ENCODE measurements at regions not wholly inside any gene's neighbourhood (a gene's known extent, or its start where the extent isn't known, plus 50 kb on each side); places are given as distances from the start of the nearest gene placed in this dataset.

- Histone ChIP-seq H3K27ac (no peak overlapping the region), H3K27me3 (no peaks in the 10 kb centered on the region), H3K4me1 (no peaks in the 10 kb centered on the region), H3K36me3 (no peaks in the 10 kb centered on the region), H3K4me3 (no peak overlapping the region), H3K9me3 (no peaks in the 10 kb centered on the region)
- DNase-seq (ENCODE audit: low spot score in 2 of 2): no peak
- 76 to 82% methylated on average over 2 of the region's 2 CpGs for WGBS, 2 donors
- TF ChIP-seq EP300 (IDR thresholded peaks at IDR 0.05) (no peak), POLR2A (IDR thresholded peaks at IDR 0.05) (no peak)
- TF ChIP-seq, protein P1, sequence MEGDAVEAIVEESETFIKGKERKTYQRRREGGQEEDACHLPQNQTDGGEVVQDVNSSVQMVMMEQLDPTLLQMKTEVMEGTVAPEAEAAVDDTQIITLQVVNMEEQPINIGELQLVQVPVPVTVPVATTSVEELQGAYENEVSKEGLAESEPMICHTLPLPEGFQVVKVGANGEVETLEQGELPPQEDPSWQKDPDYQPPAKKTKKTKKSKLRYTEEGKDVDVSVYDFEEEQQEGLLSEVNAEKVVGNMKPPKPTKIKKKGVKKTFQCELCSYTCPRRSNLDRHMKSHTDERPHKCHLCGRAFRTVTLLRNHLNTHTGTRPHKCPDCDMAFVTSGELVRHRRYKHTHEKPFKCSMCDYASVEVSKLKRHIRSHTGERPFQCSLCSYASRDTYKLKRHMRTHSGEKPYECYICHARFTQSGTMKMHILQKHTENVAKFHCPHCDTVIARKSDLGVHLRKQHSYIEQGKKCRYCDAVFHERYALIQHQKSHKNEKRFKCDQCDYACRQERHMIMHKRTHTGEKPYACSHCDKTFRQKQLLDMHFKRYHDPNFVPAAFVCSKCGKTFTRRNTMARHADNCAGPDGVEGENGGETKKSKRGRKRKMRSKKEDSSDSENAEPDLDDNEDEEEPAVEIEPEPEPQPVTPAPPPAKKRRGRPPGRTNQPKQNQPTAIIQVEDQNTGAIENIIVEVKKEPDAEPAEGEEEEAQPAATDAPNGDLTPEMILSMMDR (IDR thresholded peaks at IDR 0.05): no peak
These were observed 468.9 kb upstream of the LRFN5 start for GRCh38 chr14:41137741-41138140.

GRCh38 chr14:41130274-41130673 is 476.4 kb upstream of the LRFN5 start:
- WGBS, 2 donors: 79 to 86% methylated on average over 2 of the region's 2 CpGs
- DNase-seq (ENCODE audit: low spot score in 2 of 2): no peak
- TF ChIP-seq EP300 (IDR thresholded peaks at IDR 0.05) (no peak), POLR2A (IDR thresholded peaks at IDR 0.05) (no peak)
- TF ChIP-seq, protein P1 (IDR thresholded peaks at IDR 0.05): no peak
- Histone ChIP-seq H3K27ac (no peak overlapping the region), H3K4me3 (no peak overlapping the region), H3K27me3 (no peaks in the 10 kb centered on the region), H3K9me3 (no peaks in the 10 kb centered on the region), H3K4me1 (no peaks in the 10 kb centered on the region), H3K36me3 (no peaks in the 10 kb centered on the region)

- H3K27me3 ChIP-seq: no peaks in the 10 kb centered on the region
- no peaks in the 10 kb centered on the region for H3K9me3 ChIP-seq
- no peak overlapping the region for H3K4me3 ChIP-seq
- no peak overlapping the region for H3K27ac ChIP-seq
- H3K4me1 ChIP-seq: no peaks in the 10 kb centered on the region
- H3K36me3 ChIP-seq: no peaks in the 10 kb centered on the region
- TF ChIP-seq, protein P1 (IDR thresholded peaks at IDR 0.05): no peak
- TF ChIP-seq POLR2A (IDR thresholded peaks at IDR 0.05): no peak
- TF ChIP-seq EP300 (IDR thresholded peaks at IDR 0.05): no peak
- WGBS, 2 donors: 46 to 54% methylated on average over 4 of the region's 4 CpGs
- no peak for DNase-seq (ENCODE audit: low spot score in 2 of 2)
These were observed 486.3 kb upstream of the LRFN5 start for GRCh38 chr14:41120402-41120801.

- Histone ChIP-seq H3K4me3 (no peak overlapping the region), H3K36me3 (no peaks in the 10 kb centered on the region), H3K27me3 (no peaks in the 10 kb centered on the region), H3K27ac (no peak overlapping the region), H3K4me1 (no peaks in the 10 kb centered on the region), H3K9me3 (no peaks in the 10 kb centered on the region)
- WGBS, 2 donors: 80 to 88% methylated on average over 4 of the region's 4 CpGs
- no peak for DNase-seq (ENCODE audit: low spot score in 2 of 2)
- TF ChIP-seq EP300 (IDR thresholded peaks at IDR 0.05) (no peak), POLR2A (IDR thresholded peaks at IDR 0.05) (no peak)
- TF ChIP-seq, protein P1 (IDR thresholded peaks at IDR 0.05): no peak
These were observed 510.5 kb upstream of the LRFN5 start for GRCh38 chr14:41096131-41096530.

DNA sequence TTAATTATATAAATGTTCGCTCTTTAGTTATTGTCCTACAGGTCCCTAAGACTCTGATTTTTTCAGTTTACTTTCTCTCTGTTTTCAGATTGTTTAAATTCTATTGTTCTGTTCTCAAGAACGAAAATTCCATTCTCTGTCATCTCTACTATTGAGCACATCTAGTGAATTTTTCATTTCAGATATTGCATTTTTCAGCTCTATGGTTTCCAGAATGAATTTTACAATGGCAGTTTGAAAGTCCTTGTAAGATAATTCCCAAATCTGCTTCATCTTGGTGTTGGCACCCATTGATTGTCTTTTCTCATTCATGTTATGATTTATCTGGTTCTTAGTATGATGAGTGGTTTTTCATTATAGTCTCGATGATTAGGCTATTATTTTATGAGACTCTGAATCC is 519.6 kb upstream of the LRFN5 start:
- H3K9me3 ChIP-seq: peaks cover 0 to 21% (median 2%) of the 10 kb centered on the region in 4 donors
- DNase-seq (ENCODE audit: low spot score in 2 of 2): no peak
- no peaks in the 10 kb centered on the region for H3K4me1 ChIP-seq
- no peak overlapping the region for H3K4me3 ChIP-seq
- no peak for TF ChIP-seq EP300 (IDR thresholded peaks at IDR 0.05)
- TF ChIP-seq POLR2A (IDR thresholded peaks at IDR 0.05): no peak
- TF ChIP-seq, protein P1 (IDR thresholded peaks at IDR 0.05): no peak
- no peaks in the 10 kb centered on the region for H3K36me3 ChIP-seq
- H3K27me3 ChIP-seq: no peaks in the 10 kb centered on the region
- no peak overlapping the region for H3K27ac ChIP-seq
- WGBS, 2 donors: 86 to 90% methylated on average over 3 of the region's 3 CpGs
